ENCODE measurements at regions not wholly inside any gene's neighbourhood (a gene's known extent, or its start where the extent isn't known, plus 50 kb on each side); places are given as distances from the start of the nearest gene placed in this dataset.

- Histone ChIP-seq H3K27me3 (no peaks in the 10 kb centered on the region), H3K9me3 (no peaks in the 10 kb centered on the region), H3K4me1 (no peaks in the 10 kb centered on the region), H3K36me3 (no peaks in the 10 kb centered on the region), H3K4me3 (no peak overlapping the region), H3K27ac (no peak overlapping the region)
- in situ Hi-C loops (cut with MboI; ENCODE audit: low pct_ligation_motif_present in 1 of 4, low pct_unique_long_range_greater_than_20kb in 1 of 4, low sequenced_read_pairs in 3 of 4) = no loop called here
- TF ChIP-seq CTCF (IDR thresholded peaks at IDR 0.05) = no peak
- no peak for TF ChIP-seq POLR2AphosphoS5 (IDR thresholded peaks at IDR 0.05)
- no peak for TF ChIP-seq POLR2A (IDR thresholded peaks at IDR 0.05)
- TF ChIP-seq EP300 (IDR thresholded peaks at IDR 0.05; ENCODE audit: low read depth) = no peak
- intact Hi-C loops (cut with DNase I; ENCODE audit: low total_unique reads) = no loop called here
- DNase-seq = no peak
- 41 to 55% methylated on average over 5 of the region's 5 CpGs for WGBS, 2 donors (ENCODE audit: low coverage in 1 of 2)
Observed at GRCh38 chr14:49294621-49295148, 291.5 kb downstream of the RPS29 start.

DNA sequence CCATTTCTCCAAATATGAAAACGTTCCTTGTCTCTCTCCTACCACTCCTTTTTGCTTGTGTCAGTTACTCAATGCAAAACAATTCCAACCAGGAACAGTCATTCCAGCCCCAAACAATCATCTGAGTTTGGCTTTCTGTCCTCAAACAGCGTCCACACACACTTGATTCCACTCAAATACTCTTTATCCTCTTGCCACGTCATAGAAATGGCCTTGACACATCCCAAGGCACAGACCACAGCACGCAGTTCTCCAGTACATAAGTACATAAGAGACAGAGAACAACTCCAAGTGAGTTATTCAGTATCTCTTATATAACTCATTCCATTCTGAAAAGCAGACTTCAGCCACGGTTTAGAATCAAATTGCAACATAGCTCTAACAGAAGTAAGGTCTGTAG, 299.2 kb downstream of the RPS29 start:
- TF ChIP-seq POLR2A (IDR thresholded peaks at IDR 0.05) (no peak), EP300 (IDR thresholded peaks at IDR 0.05; ENCODE audit: low read depth) (no peak), CTCF (IDR thresholded peaks at IDR 0.05) (no peak), POLR2AphosphoS5 (IDR thresholded peaks at IDR 0.05) (no peak)
- H3K4me3 ChIP-seq = no peak overlapping the region
- H3K4me1 ChIP-seq = no peaks in the 10 kb centered on the region
- 40 to 43% methylated on average over 4 to 5 of the region's 5 CpGs for WGBS, 2 donors (ENCODE audit: low coverage in 1 of 2)
- no peak overlapping the region for H3K27ac ChIP-seq
- intact Hi-C loops (cut with DNase I; ENCODE audit: low total_unique reads) (no loop called here), in situ Hi-C loops (cut with MboI; ENCODE audit: low pct_ligation_motif_present in 1 of 4, low pct_unique_long_range_greater_than_20kb in 1 of 4, low sequenced_read_pairs in 3 of 4) (no loop called here)
- H3K9me3 ChIP-seq = no peaks in the 10 kb centered on the region
- H3K27me3 ChIP-seq = no peaks in the 10 kb centered on the region
- H3K36me3 ChIP-seq = no peaks in the 10 kb centered on the region
- DNase-seq = no peak

GRCh38 chr14:49286257-49286983, 299.8 kb downstream of the RPS29 start:
- H3K4me1 ChIP-seq = no peaks in the 10 kb centered on the region
- in situ Hi-C loops (cut with MboI; ENCODE audit: low pct_ligation_motif_present in 1 of 4, low pct_unique_long_range_greater_than_20kb in 1 of 4, low sequenced_read_pairs in 3 of 4) = no loop called here
- DNase-seq = no peak
- H3K27ac ChIP-seq = no peak overlapping the region
- H3K27me3 ChIP-seq = no peaks in the 10 kb centered on the region
- H3K36me3 ChIP-seq = no peaks in the 10 kb centered on the region
- 88 to 89% methylated on average over 1 of the region's 1 CpG for WGBS, 2 donors (ENCODE audit: low coverage in 1 of 2)
- TF ChIP-seq POLR2A (IDR thresholded peaks at IDR 0.05) = no peak
- no peak for TF ChIP-seq CTCF (IDR thresholded peaks at IDR 0.05)
- TF ChIP-seq POLR2AphosphoS5 (IDR thresholded peaks at IDR 0.05) = no peak
- TF ChIP-seq EP300 (IDR thresholded peaks at IDR 0.05; ENCODE audit: low read depth) = no peak
- H3K4me3 ChIP-seq = no peak overlapping the region
- no peaks in the 10 kb centered on the region for H3K9me3 ChIP-seq
- intact Hi-C loops (cut with DNase I; ENCODE audit: low total_unique reads) = no loop called here

DNA sequence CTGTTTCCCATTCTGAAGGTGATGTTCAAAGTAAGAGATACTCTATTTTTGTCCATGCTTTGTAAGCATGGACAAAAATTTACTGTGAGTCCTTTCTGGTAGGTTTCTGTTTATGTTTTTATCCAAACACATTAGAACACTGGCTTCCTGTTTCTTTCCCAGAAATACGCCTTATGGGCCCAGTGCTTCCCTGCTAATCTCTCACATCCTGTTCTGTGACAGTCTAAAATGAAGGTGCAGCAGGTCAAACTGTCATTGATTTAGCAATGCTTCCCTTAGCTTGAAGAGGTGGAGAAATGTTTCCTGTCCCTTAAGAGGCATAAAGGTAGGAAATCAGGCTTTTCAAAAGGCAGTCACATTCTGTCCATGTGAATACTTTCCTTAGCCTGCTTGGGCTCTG, 305.6 kb downstream of the RPS29 start:
- H3K27me3 ChIP-seq = no peaks in the 10 kb centered on the region
- intact Hi-C loops (cut with DNase I; ENCODE audit: low total_unique reads) (no loop called here), in situ Hi-C loops (cut with MboI; ENCODE audit: low pct_ligation_motif_present in 1 of 4, low pct_unique_long_range_greater_than_20kb in 1 of 4, low sequenced_read_pairs in 3 of 4) (no loop called here)
- no peak for TF ChIP-seq POLR2A (IDR thresholded peaks at IDR 0.05)
- H3K36me3 ChIP-seq = no peaks in the 10 kb centered on the region
- no peaks in the 10 kb centered on the region for H3K9me3 ChIP-seq
- WGBS, 2 donors (ENCODE audit: low coverage in 1 of 2) = 30 to 31% methylated on average over 1 of the region's 1 CpG
- H3K4me3 ChIP-seq = no peak overlapping the region
- no peak overlapping the region for H3K27ac ChIP-seq
- DNase-seq = no peak
- H3K4me1 ChIP-seq = no peaks in the 10 kb centered on the region

- no peak for TF ChIP-seq POLR2AphosphoS5 (IDR thresholded peaks at IDR 0.05)
- TF ChIP-seq CTCF (IDR thresholded peaks at IDR 0.05) = no peak
- no peak for TF ChIP-seq POLR2A (IDR thresholded peaks at IDR 0.05)
- TF ChIP-seq EP300 (IDR thresholded peaks at IDR 0.05; ENCODE audit: low read depth) = no peak
- Histone ChIP-seq H3K27me3 (no peaks in the 10 kb centered on the region), H3K36me3 (no peaks in the 10 kb centered on the region), H3K4me1 (no peaks in the 10 kb centered on the region), H3K4me3 (no peak overlapping the region), H3K9me3 (no peaks in the 10 kb centered on the region), H3K27ac (no peak overlapping the region)
- in situ Hi-C loops (cut with MboI; ENCODE audit: low pct_ligation_motif_present in 1 of 4, low pct_unique_long_range_greater_than_20kb in 1 of 4, low sequenced_read_pairs in 3 of 4) = no loop called here
- no peak for DNase-seq
- 75% methylated on average over 6 of the region's 6 CpGs; no CpG with 5 or more reads in 1 of the 2 donors for WGBS, 2 donors (ENCODE audit: low coverage in 1 of 2)
- intact Hi-C loops (cut with DNase I; ENCODE audit: low total_unique reads) = no loop called here
Observed at GRCh38 chr14:49250517-49250916, 335.7 kb downstream of the RPS29 start.
